ENCODE measurements at regions not wholly inside any gene's neighbourhood (a gene's known extent, or its start where the extent isn't known, plus 50 kb on each side); places are given as distances from the start of the nearest gene placed in this dataset.

DNA sequence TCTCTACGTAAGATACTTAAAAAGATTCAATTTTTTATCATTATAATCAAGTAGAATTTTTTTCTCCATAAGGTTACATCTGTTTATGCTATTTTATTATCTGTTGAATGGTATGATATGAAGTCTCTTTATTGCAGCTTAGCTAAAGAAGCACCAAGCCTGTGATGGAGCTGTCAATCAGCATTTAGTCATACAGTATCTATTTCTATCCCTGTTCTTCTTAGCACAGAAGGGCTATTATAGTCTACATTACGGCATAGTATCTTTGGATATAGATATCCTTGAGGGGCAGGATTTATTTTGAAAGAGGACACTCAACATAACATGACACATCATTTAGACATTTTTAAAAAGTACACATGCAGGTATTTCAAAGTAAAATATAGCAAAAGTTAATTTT, 277.1 kb downstream of the FOXG1 start:
- DNase-seq (ENCODE audit: low read depth), result no peak
- TF ChIP-seq, protein P1, sequence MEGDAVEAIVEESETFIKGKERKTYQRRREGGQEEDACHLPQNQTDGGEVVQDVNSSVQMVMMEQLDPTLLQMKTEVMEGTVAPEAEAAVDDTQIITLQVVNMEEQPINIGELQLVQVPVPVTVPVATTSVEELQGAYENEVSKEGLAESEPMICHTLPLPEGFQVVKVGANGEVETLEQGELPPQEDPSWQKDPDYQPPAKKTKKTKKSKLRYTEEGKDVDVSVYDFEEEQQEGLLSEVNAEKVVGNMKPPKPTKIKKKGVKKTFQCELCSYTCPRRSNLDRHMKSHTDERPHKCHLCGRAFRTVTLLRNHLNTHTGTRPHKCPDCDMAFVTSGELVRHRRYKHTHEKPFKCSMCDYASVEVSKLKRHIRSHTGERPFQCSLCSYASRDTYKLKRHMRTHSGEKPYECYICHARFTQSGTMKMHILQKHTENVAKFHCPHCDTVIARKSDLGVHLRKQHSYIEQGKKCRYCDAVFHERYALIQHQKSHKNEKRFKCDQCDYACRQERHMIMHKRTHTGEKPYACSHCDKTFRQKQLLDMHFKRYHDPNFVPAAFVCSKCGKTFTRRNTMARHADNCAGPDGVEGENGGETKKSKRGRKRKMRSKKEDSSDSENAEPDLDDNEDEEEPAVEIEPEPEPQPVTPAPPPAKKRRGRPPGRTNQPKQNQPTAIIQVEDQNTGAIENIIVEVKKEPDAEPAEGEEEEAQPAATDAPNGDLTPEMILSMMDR (IDR thresholded peaks at IDR 0.05; ENCODE audit: control insufficient read depth, insufficient read depth, low read depth, low read length, missing control alignments), result no peak
- H3K4me3 ChIP-seq (ENCODE audit: control insufficient read depth, low read depth, low read length), result no peak overlapping the region

DNA sequence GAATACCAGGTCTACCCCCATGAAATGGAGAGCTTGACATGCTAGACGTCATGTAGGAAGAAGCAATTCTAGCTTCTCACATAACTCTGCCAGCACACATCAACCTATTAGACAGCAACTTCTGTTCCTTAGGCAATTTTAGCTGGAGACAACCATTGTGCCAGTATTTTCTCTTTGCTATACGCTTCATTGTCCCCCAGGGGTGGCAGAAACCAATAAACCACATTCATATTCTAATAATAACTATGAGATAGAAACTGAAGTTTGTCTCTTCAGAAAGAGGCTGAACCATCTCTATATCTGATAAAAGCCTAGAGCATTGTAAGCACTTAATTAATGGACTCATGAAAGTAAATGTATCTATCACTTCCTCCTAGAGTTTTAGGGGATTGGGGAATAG, 278.6 kb downstream of the FOXG1 start:
- DNase-seq (ENCODE audit: low read depth), result no peak
- no peak overlapping the region for H3K4me3 ChIP-seq (ENCODE audit: control insufficient read depth, low read depth, low read length)
- TF ChIP-seq, protein P1 (IDR thresholded peaks at IDR 0.05; ENCODE audit: control insufficient read depth, insufficient read depth, low read depth, low read length, missing control alignments), result no peak

DNA sequence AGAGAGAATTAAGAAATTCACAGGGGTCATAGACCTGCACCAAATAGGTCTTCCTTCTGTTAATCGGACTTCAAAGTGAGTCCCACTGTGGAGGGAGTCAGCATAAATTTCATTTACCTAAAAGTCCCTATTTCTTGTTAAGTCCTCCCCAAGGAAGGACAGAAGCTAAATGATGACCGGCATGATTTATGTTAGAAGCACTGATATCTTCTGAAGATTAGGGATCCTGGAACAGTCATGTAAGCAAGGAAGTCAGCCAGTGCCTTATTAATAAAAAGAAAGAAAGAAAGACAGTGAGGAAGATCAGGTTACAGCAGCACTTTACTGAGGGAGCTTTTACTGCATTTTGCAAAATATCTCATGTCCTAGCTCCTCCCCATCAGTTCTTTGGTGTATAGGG, 287.5 kb downstream of the FOXG1 start:
- TF ChIP-seq, protein P1 (IDR thresholded peaks at IDR 0.05; ENCODE audit: control insufficient read depth, insufficient read depth, low read depth, low read length, missing control alignments), result no peak
- no peak for DNase-seq (ENCODE audit: low read depth)
- H3K4me3 ChIP-seq (ENCODE audit: control insufficient read depth, low read depth, low read length), result no peak overlapping the region

DNA sequence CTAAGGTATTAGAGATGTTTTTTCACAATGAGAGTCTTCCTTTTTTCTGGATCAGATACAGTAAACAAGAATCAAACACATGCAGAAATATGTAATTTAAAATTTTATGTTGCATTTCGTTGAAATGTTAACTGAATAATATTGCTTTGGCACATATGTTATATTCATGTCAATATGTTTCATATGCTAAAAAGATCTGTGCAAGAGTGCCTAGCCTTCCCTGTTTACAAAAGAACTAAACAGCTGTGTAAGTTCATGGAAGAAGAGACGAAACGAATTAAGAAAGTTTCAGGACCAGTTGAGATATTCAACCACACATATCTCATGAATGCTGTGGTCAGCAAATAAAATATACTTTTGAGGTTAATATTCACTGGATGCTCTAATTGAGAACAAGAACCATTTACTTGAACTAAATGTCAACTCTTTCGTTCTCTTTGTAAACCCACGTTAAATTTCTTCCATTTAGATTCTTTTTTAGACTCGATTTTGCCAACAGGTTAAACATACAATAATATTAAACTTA, 289.5 kb downstream of the FOXG1 start:
- TF ChIP-seq, protein P1 (IDR thresholded peaks at IDR 0.05; ENCODE audit: control insufficient read depth, insufficient read depth, low read depth, low read length, missing control alignments), result no peak
- no peak overlapping the region for H3K4me3 ChIP-seq (ENCODE audit: control insufficient read depth, low read depth, low read length)
- no peak for DNase-seq (ENCODE audit: low read depth)

DNA sequence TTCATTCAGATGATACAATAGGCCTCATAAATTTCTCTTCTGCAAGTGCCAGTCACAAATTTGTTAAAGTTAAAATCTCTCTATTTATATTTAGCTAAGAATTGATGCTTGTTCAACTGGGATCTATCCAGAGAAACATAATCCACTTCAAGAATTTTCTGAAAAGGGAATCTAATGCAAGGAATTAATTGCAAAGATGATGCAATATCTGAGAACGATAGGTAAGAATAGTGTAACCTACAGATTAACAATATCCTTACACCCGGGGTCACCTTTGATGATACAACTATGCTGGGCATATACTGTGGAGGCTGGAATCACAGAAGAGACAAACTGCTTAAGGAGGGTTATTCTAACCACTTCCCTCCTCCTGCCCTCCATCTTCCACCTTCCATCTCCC, 295.1 kb downstream of the FOXG1 start:
- H3K4me3 ChIP-seq (ENCODE audit: control insufficient read depth, low read depth, low read length), result no peak overlapping the region
- TF ChIP-seq, protein P1 (IDR thresholded peaks at IDR 0.05; ENCODE audit: control insufficient read depth, insufficient read depth, low read depth, low read length, missing control alignments), result no peak
- no peak for DNase-seq (ENCODE audit: low read depth)

DNA sequence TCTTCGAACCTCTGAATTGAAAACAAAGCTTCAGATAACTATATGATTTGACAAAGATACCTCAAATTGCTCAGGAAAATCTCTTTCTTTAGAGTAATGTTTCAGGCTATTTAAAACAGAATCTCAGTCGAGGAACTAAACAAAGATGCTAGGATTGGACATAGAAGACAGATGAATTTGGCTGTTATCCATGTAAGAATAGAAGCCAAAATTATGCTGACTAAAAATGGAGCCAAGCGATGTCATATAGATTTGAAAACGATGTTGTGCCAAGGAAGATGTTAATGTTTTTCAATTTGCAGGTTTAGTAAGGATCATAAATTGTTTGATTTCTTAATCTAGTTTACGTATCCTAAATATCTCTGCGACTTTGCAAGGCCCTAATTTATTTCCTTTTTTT, 295.9 kb downstream of the FOXG1 start:
- TF ChIP-seq, protein P1 (IDR thresholded peaks at IDR 0.05; ENCODE audit: control insufficient read depth, insufficient read depth, low read depth, low read length, missing control alignments), result no peak
- no peak for DNase-seq (ENCODE audit: low read depth)
- H3K4me3 ChIP-seq (ENCODE audit: control insufficient read depth, low read depth, low read length), result no peak overlapping the region

DNA sequence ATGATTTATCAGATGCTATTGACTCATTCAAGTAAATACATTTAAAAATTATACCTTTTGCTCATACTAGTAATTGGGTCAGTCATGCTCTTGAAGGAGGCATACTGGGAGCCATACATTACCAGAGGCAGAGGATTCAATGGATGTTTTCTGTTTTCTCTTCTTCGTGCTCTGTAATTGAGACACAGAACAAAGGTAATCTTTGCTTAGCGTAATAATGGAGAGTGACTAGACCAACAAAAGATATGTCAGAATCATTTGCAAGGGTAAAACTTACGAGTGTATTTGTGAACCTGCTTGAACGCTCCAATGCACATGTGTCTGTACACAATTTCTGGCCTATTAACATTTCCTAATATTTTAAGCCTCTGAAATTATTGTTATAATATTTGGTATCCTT, 296.4 kb downstream of the FOXG1 start:
- no peak for DNase-seq (ENCODE audit: low read depth)
- TF ChIP-seq, protein P1 (IDR thresholded peaks at IDR 0.05; ENCODE audit: control insufficient read depth, insufficient read depth, low read depth, low read length, missing control alignments), result no peak
- no peak overlapping the region for H3K4me3 ChIP-seq (ENCODE audit: control insufficient read depth, low read depth, low read length)
